ENCODE measurements at regions not wholly inside any gene's neighbourhood (a gene's known extent, or its start where the extent isn't known, plus 50 kb on each side); places are given as distances from the start of the nearest gene placed in this dataset.
"Not testable (repeated sequence)": the region's sequence is repeated elsewhere in the genome, so short reads cannot be mapped to it uniquely, and the experiment has no call there.

DNA sequence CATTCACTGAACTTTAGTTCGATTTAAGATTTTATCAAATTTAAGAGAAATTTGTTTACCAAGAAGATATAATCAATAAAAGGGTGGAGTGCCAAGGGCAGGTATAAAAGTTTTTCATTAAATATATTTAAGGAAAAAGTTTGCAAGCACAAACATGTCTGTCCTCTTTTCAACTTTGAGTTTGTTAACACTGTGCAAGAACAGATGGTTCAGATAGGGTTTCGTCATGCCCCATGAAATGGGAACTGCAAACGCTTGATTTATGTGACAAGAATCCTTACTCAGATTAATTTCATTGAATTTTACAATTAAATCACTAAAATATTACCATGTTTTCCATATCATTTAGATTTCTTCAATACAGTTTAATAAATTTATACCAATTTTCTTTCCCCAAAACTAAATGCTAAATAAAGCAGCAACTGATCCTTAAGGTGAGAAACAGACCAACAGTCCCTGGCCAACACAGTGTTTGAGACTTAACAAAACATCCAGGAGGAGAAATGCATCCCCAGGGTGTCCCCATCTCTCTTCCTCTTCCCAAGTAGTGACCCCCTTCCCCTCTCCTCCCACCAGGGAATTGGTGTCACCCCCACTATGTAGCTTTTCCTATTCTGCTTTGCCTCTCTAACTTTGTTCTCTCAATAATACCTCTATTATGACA lies 292.9 kb downstream of the LTN1 start:
- DNase-seq (ENCODE audit: low spot score) = no peak

DNA sequence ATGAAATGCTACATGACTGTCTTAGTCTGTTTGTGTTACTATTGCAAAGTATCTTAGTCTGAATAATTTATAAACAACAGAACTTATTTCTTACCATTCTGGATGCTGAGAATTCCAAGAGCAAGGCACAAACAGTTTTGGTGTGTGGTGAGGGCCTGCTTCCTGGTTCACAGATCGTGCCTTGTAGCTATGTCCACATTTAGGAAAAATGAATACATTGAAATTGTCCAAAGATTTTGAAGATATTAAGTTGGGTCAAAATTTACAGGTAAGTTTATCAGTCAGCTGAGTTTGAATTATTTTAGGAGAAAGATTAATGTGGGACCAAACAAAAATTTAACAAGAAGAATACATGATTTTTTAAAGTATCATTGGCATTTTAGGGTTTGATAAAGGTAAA lies 293.5 kb downstream of the LTN1 start:
- no peak for DNase-seq (ENCODE audit: low spot score)

DNA sequence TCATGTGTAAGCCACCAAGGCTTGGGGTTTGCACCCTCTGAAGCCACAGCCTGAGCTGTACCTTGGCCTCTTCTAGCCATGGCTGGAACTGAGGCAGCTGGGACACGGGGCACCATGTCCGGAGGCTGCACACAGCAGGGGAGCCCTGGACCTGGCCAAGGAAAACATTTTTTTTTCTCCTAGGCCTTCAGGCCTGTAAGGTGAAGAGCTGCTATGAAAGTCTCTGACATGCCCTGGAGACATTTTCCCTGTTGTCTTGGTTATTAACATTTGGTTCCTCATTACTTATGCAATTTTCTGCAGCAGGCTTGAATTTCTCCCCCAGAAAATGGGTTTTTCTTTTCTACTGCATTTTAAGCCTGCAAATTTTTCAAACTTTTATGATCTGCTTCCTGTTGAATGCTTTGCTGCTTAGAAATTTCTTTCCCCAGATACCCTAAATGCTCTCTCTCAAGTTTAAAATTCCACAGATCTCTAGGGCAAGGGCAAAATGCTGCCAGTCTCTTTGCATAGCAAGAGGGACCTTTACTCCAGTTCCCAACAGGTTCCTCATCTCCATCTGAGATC lies 295.8 kb downstream of the LTN1 start:
- DNase-seq (ENCODE audit: low spot score) = no peak

DNA sequence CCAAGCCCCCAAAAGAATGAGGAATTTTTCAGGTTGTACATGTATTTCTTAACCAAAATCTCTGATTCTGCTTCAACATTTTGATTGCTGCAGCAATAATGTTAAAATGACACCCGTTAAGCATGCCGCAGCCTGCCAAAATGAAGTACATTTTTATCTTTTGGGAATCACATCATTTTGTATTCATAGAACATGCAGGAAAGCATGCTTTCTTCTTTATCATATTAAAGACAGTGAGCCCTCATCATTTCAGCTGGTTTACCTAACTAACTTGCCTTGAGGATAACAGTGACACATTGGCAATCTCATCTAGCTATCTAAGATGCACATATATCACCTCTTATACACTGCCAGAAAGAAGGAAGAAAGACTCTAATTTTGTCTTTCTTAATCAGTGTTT lies 299.2 kb downstream of the LTN1 start:
- DNase-seq (ENCODE audit: low spot score) = no peak

DNA sequence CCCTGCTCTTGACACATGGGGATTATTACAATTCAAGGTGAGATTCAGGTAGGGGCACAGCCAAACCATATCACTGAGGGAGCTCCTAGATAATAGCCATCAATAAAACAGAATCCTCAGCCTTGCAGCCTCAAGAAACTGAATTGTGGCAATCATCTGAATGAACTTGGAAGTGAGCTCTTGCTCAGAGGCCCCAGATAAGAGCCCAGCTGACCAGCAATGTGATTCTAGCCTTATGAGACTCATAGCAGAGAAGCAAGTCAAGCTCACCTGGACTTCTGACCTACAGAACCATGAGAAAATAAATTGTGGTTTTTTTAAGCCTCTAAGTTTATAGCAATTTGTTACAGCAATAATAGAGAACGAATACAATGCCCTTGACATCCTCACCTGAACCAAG lies 302.5 kb downstream of the LTN1 start:
- DNase-seq (ENCODE audit: low spot score) = no peak

DNA sequence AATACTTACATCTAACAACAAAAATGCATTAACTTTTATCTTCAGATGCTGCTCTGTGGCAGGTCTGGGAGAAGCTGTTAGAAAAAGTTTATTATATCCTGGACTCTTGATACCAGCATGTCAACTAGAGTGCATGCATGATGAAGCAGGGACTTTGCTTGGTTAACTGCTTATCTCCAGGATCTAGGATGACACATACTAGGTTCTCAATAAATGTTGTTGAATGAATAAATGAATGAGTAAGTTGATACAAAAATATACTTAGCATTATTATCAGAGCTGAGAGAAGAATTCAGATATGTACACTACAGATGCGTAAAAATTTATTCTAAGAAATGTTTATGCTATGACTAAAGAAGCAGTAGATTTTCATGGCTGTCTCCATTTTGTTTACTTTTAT lies 304.3 kb downstream of the LTN1 start:
- DNase-seq (ENCODE audit: low spot score) = peak; percentile 3

DNA sequence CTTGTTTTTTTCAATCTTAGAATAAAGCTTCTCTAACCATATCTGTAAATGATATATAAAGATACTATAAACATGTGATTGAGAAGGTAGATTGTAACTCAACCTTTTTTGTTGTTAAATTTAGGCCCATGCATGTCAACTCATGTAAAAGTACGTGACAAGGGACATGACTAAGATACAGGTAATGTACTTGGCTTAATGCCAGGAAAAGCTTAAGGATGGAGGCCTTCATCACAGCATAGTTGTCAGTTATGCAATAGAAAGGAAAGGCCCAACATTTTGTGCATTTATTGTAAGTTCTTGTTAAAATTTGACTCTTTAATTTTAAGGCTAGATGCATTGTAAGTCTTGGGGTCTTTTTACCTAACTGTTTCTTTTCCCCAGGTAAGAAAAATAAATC lies 305.1 kb downstream of the LTN1 start:
- DNase-seq (ENCODE audit: low spot score) = peak; percentile 57

DNA sequence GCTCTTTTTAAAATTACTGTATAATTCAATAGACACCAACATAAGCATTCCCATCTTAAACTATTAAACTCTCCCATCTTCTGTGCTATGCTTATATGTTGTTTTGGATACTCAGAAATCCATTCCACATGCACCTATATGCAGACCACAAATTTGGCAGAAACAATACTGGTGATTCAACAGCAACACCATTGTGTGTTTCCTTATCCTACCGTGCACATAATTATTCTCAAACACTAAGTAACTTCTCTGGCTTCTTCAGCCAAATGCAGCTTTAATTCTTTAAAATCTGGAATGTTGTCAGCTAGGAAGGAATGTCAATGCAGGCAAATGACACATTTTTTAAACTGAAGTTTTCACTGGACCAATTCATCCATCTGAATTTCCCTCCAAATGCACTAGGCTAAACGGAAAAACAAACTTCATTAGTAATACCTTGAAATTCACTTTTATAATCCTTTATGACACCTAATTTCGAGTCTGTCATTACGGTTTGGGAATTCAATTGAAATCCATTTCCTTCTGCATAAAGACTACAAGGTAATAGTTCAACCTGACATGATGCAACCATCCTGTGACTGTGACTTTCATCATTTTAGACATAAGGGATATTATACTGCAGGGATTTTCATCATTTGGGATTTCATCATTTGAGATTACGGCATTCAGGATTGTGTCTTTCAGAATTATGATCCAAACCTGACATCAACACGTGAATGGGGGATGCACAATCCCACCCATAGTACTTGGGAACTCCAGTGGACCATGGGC lies 308.5 kb downstream of the LTN1 start:
- no peak for DNase-seq (ENCODE audit: low spot score)

DNA sequence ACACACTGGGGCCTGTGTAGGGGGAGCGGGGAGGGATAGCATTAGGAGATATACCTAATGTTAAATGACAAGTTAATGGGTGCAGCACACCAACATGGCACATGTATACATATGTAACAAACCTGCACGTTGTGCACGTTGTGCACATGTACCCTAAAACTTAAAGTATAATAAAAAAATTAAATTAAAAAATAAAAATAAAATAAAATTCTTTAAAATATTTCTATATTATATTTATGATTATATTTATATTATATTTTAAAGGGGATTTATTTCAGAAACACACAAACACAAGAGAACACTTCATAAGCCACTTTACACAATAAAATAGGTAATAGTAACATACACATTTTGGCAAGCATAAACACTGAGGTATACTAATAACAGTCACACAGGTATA lies 309.8 kb downstream of the LTN1 start:
- not testable (repeated sequence) for DNase-seq (ENCODE audit: low spot score)

DNA sequence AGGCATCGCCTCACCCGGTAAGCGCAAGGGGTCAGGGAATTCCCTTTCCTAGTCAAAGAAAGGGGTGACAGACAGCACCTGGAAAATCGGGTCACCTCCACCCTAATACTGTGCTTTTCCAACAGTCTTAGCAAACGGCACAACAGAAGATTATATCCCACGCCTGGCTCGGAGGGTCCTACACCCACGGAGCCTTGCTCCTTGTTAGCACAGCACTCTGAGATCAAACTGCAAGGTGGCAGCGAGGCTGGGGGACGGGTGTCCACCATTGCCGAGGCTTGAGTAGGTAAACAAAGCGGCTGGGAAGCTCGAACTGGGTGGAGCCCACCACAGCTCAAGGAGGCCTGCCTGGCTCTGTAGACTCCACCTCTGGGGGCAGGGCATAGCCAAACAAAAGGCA lies 315.6 kb downstream of the LTN1 start:
- DNase-seq (ENCODE audit: low spot score) = not testable (repeated sequence)

DNA sequence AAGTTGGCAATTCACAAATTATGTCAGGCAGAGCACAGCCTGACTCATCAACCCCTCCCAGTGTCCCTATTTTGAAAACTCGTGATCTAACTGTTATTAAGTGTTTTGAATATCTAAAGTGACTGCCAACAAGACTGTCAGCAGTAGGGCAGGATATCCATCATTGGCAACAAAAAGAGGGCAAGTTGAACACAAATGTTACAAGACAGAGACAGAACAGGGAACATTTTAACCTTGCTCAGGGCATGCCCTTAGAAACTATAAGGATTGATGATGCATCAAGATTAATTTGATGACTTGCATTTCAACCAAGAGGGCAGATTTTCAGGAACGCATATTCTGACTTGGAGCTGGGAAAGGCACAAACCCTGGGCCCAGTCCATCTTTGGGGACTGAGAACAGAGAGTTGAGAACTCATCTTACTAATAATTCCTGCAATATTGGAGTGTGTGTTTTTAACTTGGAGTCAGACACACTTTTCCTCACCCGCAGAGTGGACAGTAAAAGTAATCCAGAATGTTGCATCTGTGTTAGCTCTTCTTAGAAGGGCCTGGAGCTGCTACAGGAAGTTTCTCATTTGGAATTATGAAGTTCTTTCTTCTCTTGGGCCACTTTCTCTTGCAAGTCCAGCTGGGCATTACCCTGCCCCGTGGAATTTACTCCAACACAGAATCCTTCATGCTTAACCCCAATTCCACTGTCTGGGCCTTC lies 317.2 kb downstream of the LTN1 start:
- DNase-seq (ENCODE audit: low spot score) = no peak

DNA sequence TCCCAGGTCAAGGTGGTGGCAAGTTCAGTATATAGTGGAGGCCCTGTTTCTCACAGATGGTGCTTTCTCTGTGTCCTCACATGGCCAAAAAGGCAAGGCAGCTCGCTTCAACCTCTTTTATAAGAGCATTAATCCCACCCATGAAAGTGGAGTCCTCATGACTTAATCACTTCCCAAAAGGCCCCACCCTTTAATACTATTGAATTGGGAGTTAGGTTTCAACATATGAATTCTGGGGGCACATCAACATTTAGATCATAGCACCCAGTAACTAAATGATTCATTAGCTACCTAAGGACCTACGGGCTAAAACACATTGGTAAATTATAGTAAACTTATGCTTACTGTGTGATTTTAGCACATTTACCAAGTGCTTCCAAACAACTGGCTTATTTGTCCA lies 317.9 kb downstream of the LTN1 start:
- no peak for DNase-seq (ENCODE audit: low spot score)

DNA sequence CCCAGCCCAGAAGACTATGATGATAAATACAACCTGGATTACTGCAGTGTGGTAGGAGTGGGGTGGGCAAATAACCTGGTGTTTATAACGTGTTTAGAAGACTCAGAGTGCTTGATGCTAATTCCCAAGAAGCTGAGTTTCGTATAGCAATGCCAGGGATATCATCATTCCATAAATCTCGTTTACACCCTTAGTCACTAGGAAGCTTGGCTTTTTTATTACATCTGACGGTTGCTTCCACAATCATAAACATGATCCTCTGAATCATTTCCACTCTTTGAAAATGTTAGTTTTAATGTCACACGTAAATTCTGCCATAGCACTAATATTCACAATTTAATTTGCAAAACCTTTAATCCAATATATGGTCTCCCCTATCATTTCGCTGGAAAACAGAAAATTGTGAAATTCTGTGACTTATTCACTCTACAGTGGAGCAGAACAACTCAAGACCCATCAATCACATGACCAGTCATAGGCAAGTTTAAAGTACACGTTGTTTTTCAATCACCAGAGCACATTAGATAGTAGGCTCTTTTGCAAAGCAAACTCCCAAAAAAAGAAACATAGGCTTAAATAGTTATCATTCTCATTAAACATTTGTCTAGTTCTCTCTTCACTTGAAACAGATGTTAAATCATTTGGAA lies 321.0 kb downstream of the LTN1 start:
- no peak for DNase-seq (ENCODE audit: low spot score)

DNA sequence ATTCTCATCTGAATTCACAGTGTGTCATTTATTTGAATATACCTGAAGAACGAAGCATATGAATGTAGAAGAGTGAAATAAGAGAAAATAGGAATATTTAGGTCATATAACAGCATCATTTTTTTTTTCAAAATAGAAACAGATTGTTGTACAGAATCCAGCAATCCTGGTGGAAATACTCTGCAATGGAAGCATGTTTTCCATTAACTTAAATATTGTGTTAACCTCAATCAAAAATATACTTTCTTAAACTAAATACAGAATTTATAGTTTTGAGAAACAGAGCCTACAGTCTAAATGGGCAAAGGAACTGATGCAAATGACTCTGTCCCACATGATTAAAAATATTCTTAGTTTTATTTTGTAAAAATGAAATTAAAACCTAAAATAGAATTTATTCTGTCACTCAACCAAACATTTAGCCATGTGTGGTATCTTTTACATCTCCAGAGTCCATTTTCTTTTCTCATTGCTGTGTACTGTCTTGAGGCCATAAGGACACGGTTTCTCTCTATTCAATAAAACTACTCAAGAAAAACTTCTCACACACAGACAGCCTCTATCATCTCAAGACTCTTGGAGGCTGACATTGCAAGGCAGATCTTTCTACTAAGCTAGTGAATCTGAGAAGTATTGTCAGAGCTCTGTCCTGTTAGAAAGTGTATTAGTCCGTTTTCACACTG lies 322.6 kb downstream of the LTN1 start:
- DNase-seq (ENCODE audit: low spot score) = no peak

DNA sequence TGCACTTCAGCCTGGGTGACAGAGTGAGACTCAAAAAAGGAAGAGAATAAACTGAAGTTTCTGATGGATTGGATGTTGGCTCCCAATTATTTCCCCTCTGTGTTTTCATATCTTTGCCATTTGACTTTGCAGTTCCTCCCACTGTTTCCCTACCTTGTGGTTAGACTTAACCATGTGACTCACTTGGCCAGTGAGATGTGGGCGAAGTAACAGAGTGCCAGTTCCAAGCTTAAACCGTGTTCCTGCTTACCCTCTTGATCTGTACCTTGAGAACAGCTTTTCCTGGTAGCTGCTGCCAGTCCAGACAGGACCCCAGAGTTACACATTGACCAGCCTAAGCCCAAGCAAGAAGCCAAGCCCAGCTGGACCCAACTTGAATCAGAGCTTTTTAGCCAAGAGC lies 323.4 kb downstream of the LTN1 start:
- peak; percentile 26 for DNase-seq (ENCODE audit: low spot score)

DNA sequence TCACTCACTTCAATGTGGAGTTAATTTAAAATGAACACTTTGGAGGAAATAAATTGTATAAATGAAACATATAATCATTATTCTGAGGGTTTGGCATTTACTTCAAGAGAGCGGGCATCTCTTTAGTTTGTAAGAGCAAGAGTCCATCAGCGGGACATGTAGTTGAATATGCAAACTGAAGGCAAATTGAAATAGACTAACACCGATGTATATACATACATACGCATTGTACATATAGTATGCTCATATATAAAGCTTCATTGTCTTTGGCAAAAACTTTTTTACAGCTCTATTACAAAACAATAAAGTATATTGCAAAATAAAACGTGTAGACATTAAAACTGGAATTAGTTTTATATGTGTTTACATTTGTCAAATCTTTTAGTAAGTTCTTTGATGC lies 328.9 kb downstream of the LTN1 start:
- no peak for DNase-seq (ENCODE audit: low spot score)

DNA sequence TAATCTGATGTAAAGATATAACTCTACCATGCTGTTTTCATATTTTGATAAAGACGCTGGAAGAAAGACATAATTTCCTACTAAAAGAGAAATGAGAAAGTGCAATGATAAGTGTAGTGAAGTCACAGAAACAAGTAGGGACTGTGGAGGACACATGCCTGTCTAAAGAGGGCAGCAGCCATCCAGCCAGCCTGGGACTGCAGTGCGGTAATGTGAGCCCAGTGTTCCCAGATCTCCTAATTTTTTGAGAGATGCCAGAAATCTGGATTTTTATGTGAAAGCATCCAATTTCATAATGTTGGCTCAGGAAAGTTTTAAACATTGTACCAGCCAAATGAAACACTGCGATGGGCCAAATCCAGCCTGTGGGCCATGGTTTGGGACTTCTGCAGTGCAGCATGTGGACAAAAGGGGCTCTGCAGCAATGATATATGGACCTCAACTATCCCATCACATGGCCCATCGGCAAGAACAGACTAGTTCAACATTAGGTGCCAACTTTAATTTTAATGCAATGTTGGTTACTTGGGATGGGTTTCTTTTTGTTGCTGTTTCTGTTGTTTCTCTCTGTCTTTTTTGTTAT lies 329.5 kb downstream of the LTN1 start:
- no peak for DNase-seq (ENCODE audit: low spot score)

DNA sequence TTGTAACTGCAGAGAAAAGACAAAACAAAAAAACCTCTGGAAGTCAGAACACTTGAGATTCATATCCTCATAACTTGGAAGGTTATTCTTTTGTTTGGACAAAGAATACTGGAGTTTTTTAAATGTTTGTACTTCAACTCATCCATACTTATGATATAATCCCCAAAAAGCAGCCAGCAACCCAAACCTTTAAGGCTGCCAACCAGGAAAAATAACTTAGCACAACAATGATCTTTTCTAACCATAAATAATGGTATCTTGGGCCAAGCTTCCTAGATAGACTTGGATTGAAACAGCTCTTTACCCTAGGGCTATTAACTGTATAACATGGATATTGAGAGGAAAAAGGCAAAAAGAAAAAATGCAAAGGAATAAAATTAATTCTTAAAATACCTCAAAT lies 335.1 kb downstream of the LTN1 start:
- no peak for DNase-seq (ENCODE audit: low spot score)

DNA sequence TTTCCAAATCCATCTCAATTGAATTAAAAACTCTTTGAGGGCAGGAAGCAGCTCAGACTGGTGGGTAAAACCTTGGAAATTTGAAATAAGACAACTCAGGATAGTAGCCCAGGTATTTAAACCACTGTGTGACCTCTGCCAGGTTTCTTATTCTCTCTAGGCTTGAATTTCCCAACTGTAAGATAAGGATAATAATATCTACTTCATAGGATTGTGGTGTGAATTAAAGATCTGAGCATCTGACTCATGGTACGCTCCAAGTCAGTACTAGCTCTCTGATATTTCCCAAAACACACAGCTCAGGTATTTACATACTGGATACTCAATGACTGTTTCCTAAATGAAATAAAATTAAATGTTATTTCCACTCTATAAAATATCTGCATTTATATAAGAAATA lies 337.2 kb downstream of the LTN1 start:
- no peak for DNase-seq (ENCODE audit: low spot score)

DNA sequence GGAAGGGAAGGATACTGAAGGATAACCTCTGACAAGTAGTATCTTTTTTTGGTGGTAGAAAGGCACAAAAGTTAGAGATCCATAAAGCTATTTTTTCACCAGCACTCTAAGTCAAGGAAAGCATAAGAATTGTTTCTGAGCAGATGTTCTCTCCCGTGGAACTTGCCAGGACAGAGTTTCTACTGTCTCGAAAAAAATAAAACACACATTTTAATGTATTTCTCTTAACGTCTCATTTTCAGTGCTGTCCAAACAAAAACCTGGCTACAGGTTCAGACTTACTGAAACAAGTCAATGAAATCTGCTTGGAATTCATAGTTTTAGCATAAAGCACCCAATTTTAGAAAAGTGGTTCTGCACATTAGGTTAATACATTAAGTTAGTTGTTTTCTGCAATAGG lies 338.3 kb downstream of the LTN1 start:
- no peak for DNase-seq (ENCODE audit: low spot score)

DNA sequence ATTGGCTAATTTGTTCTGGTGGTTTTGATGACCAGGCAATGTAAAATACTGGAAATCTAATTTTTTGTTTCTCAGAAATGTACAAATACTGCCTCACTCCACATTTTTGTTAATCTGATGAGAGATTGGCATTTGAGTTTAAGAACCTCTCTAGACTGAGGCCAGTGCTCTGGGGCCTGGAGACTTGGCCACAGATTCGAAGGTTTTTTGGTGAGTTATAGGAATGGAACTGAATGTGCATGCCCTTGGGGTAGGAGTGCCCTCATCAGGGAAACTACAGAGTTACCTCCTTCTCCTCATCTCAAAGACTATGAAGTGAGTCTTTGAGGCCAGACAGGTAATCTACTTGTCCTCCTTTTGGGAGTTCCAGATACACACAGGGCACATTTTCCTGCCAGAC lies 347.9 kb downstream of the LTN1 start:
- DNase-seq (ENCODE audit: low spot score) = no peak

DNA sequence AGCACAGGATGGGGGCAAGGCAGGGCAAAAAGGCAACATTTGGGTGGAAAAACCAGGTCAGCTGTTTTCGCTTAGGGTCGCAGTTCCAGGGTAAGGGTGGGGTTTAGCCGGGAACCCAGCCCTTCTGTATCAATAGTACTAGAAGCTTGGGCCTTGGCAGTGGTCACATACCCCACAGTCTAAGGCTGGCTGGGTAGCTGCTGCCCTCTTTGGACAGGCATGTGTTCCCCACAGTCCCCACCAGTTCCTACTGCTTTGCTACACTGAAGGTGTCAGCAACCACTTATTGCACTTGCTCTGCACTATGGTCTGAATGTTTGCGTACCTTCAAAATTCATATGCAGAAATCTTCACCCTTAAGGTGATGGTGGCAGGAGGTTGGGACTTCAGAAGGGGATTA lies 349.8 kb downstream of the LTN1 start:
- no peak for DNase-seq (ENCODE audit: low spot score)
